ENCODE measurements at regions not wholly inside any gene's neighbourhood (a gene's known extent, or its start where the extent isn't known, plus 50 kb on each side); places are given as distances from the start of the nearest gene placed in this dataset.

- no peak for TF ChIP-seq SUZ12 (IDR thresholded peaks at IDR 0.05; ENCODE audit: extremely low read depth, insufficient read depth, insufficient read length)
- TF ChIP-seq ZNF274 (IDR thresholded peaks at IDR 0.05; ENCODE audit: low read depth, low read length) = no peak
- TF ChIP-seq YY1 (IDR thresholded peaks at IDR 0.05; ENCODE audit: insufficient read depth, insufficient read length) = no peak
Observed at GRCh38 chr14:30283822-30284446, 275.0 kb upstream of the G2E3 start.

Data from NT2/D1 (cell line).